HG03575 (cell line): ENCODE measurements at regions not wholly inside any gene's neighbourhood (a gene's known extent, or its start where the extent isn't known, plus 50 kb on each side); places are given as distances from the start of the nearest gene placed in this dataset.

Experiments
- ATAC-seq: cut with Tn5 transposase; IDR thresholded peaks from one replicate; pipeline ENCODE4 v1.9.1; 2021; ENCODE audit not compliant: unreplicated experiment, insufficient number of reproducible peaks, low FRiP score; ENCODE audit errors: extremely low read depth

- ATAC-seq = peak; percentile 98
Observed at GRCh38 chr15:100703032-100703578, 100.7 kb downstream of the ASB7 start.

DNA sequence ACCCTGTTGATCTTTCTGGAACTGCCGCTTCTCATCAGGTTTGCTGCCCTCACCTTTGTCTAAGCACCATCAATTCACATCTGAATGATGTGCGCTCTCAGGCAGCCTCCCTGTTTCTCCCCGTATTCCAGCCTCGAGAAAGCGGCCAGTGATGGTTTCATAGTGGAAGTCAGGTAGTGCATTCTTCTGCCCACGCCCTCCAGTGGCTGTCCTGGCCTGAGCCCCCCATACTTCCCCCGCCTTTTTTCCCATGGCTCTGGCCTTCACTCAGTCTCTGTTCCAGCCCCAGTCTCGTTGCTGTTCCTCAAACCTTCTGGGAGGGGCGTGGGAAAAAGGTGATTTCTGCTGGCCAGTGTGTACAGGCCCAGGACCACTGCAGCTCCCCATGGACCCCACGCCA, 101.3 kb downstream of the ASB7 start:
- ATAC-seq = no peak

- ATAC-seq = no peak
Observed at GRCh38 chr15:100704281-100705055, 102.1 kb downstream of the ASB7 start.

DNA sequence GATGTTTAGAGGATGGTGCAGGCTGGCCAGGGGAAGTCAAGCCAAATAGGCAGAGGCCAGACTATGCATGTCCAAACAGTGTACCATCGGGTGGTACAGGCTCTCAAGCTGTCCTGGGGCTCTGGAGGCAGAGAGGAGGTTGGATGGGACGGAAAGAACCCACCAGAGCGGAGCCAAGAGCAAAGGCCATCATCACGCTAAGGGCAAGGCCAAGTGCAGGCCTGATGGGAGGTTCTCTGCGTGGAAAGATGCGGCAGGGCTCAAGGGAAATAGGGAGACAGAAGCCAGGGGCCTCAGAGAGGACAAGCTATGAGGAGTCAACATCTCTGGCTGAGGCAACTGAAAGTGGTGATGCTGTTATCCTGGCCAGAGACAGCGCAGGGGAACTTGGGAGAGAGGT, 102.7 kb downstream of the ASB7 start:
- ATAC-seq = no peak

- no peak for ATAC-seq
Observed at GRCh38 chr15:100705841-100706240, 103.5 kb downstream of the ASB7 start.

DNA sequence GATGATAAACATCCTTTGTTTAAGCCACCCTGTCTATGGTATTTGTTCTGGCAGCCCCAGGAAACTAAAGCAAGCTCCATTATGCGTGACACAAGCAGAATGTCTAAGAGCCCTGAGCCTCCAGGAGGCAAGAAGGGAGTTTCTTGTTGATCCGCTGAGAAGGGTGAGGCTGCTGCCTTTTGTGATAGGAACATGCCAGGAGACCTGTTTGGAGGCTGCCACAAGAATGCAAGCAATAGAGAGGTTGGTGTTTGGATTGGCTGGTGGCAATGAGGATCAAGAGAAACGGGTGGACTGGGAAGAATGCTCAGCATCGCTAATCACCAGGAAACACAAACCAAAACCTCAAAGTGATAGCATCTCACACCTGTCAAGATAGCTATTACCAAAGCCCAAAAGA, 104.8 kb downstream of the ASB7 start:
- ATAC-seq = no peak

GRCh38 chr15:100708916-100709315, 106.5 kb downstream of the ASB7 start:
- ATAC-seq = no peak

GRCh38 chr15:100710222-100710621, 107.8 kb downstream of the ASB7 start:
- ATAC-seq = no peak

GRCh38 chr15:100710744-100711515, 108.5 kb downstream of the ASB7 start:
- no peak for ATAC-seq

- no peak for ATAC-seq
Observed at GRCh38 chr15:100711516-100712021, 109.2 kb downstream of the ASB7 start.

GRCh38 chr15:100712226-100712625, 109.8 kb downstream of the ASB7 start:
- no peak for ATAC-seq

DNA sequence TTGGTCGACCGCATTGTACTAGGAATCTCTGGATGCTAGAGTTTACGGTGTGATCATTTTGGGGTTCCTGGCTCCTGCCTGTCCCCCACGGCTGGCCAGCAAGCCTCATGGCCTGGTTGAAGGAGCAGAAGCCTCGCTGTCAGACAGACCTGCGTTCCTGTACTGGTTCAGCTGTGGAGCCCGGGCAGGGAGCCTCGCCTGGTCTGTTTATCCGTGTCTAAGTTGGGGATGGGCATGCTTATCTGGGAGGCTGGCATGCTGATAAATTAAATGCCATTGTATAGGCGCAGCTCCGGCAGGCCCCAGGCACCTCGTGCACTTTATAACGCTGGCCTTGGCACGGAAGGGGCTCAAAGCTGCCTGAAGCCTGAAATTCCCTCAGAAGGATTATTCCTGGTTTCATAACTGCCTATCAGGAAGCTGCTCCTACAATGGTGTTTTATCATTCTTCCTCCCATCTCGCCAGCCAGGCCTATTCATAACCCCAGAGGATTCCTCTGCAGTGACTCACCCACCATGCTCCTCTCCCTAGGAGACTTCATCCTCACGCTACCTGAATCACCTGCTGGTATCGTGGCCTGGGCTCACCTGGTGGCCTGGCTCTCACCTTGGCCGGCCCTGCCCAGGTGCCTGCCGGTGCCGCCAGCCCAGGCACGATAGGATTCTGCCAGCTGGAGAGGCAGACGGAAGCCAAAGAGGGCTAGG, 110.9 kb downstream of the ASB7 start:
- no peak for ATAC-seq

DNA sequence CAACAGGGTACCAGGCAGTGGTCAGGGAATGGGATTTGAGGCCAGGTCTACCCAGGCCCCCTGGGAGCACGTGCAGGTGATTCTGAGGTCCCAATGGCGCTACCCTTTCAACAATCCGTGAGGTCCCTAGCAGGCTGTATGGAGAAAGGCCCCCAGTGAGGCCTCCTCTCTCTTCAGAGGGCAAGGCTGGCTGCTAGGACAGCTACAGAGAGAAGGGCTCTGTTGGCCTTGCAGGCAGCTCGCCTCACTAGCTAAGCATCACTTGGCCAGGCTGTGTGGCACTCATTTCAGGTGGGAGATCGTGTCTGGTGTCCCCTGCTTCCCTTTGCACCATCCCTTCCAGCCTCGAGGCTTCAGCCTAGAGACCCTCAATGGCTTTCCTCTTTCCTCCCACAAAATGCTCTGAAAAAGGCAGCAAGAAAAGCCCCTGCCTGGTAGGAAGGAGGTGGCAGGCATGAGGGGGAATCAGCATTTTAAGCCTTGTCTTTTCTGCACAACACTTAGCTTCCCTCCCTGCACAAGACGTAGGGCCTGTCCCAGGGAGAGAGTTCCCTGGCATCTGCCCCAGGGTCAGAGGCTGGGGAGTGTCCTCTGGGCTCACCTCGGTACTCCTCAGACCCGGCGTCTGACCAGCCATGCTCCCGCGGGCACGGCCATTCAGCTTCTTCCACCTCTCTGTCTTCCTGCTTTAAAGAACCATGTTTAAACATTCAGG, 111.8 kb downstream of the ASB7 start:
- no peak for ATAC-seq

GRCh38 chr15:100714749-100715342, 112.5 kb downstream of the ASB7 start:
- no peak for ATAC-seq

GRCh38 chr15:100715571-100716455, 113.4 kb downstream of the ASB7 start:
- ATAC-seq = no peak

DNA sequence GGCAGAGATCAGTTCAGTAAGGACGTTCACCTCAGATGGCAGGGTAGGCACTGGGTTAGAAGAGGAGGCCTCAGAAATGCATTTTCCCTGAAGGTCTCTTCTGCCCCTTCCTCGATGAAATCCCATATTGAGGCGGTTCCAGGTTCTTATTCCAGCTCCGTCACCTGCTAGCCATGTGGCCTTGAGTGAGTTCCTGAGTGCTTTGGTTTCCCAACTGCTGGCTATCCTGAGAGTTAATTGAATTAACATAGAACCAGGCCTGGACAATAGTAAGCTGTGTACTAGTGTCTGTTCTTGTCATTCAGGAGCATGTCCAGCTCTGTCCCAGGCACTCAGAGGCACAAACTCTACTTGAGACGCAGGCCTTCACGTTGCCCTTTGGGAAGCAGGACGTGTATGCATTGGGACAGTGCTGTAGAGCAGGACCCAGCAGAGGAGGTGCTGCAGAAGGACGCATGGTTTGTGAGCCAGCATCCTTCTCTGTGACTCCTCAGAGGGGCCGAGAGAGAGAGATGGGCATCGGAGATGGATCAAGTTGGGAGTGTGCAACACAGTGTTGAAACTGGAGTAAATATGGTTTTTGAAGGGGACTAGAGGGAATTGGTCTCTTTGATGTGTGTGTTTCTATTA, 114.2 kb downstream of the ASB7 start:
- no peak for ATAC-seq

- no peak for ATAC-seq
Observed at GRCh38 chr15:100717596-100717995, 115.2 kb downstream of the ASB7 start.
